ENCODE measurements at regions not wholly inside any gene's neighbourhood (a gene's known extent, or its start where the extent isn't known, plus 50 kb on each side); places are given as distances from the start of the nearest gene placed in this dataset.

- H3K4me3 ChIP-seq: no peak overlapping the region
- DNase-seq (no peak), ATAC-seq (no peak)
- H3K27me3 ChIP-seq: no peaks in the 10 kb centered on the region
- no peak for TF ChIP-seq POLR2A (IDR thresholded peaks at IDR 0.05)
- TF ChIP-seq, protein P1, sequence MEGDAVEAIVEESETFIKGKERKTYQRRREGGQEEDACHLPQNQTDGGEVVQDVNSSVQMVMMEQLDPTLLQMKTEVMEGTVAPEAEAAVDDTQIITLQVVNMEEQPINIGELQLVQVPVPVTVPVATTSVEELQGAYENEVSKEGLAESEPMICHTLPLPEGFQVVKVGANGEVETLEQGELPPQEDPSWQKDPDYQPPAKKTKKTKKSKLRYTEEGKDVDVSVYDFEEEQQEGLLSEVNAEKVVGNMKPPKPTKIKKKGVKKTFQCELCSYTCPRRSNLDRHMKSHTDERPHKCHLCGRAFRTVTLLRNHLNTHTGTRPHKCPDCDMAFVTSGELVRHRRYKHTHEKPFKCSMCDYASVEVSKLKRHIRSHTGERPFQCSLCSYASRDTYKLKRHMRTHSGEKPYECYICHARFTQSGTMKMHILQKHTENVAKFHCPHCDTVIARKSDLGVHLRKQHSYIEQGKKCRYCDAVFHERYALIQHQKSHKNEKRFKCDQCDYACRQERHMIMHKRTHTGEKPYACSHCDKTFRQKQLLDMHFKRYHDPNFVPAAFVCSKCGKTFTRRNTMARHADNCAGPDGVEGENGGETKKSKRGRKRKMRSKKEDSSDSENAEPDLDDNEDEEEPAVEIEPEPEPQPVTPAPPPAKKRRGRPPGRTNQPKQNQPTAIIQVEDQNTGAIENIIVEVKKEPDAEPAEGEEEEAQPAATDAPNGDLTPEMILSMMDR (IDR thresholded peaks at IDR 0.05): no peak
- H3K36me3 ChIP-seq: no peaks in the 10 kb centered on the region
- H3K9me3 ChIP-seq: peaks cover 0 to 23% (median 10%) of the 10 kb centered on the region in 12 donors
- H3K27ac ChIP-seq: no peak overlapping the region
- H3K4me1 ChIP-seq: peaks cover 0 to 8% (median 0%) of the 10 kb centered on the region in 12 donors
- WGBS, 4 donors: 70 to 95% (median 93%) methylated on average over 3 of the region's 3 CpGs
- intact Hi-C loops (cut with DNase I): no loop called here
Observed at GRCh38 chr13:32887617-32888016, 128.6 kb upstream of the KL start.

DNA sequence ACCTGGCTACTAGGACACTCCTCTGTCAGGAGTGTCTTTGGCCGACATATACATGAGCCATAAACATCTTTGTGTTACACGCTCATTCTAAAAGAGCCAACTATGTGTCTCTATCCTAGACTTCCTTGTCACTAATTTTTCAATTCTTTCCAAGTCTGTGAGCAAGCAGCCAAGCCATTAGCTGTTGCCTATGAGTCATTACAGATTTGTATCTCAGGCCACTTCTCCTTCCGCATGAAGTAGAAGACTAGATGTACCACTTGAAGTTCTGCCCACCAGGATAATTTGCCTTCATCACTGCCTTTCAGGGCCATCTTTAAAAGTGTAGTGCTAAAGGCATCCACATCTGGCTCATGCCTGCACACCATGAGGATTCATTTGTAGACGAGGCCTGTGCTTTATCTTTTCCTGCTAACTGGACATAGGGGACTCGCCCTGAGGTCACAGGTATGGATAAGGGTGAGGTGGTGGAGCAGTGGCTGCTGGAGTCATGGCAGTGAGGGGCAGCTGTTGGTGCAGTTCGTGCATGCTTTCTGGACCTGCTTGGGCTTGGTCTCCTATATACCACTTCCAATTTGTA lies 126.1 kb upstream of the KL start:
- Histone ChIP-seq H3K4me3 (no peak overlapping the region), H3K36me3 (no peaks in the 10 kb centered on the region), H3K9me3 (peaks cover 0 to 23% (median 10%) of the 10 kb centered on the region in 12 donors), H3K27me3 (no peaks in the 10 kb centered on the region), H3K4me1 (peaks cover 0 to 4% (median 0%) of the 10 kb centered on the region in 12 donors), H3K27ac (no peak overlapping the region)
- ATAC-seq (no peak), DNase-seq (no peak)
- intact Hi-C loops (cut with DNase I): no loop called here
- WGBS, 4 donors: 93 to 99% (median 94%) methylated on average over 6 of the region's 6 CpGs
- TF ChIP-seq, protein P1 (IDR thresholded peaks at IDR 0.05): no peak
- TF ChIP-seq POLR2A (IDR thresholded peaks at IDR 0.05): no peak

- no peaks in the 10 kb centered on the region for H3K36me3 ChIP-seq
- DNase-seq: no peak
- intact Hi-C loops (cut with DNase I): no loop called here
- no peaks in the 10 kb centered on the region for H3K27me3 ChIP-seq
- peaks cover 0 to 8% (median under 1%) of the 10 kb centered on the region in 12 donors for H3K9me3 ChIP-seq
- peaks cover 0 to 4% (median 0%) of the 10 kb centered on the region in 12 donors for H3K4me1 ChIP-seq
- no peak for TF ChIP-seq POLR2A (IDR thresholded peaks at IDR 0.05)
- TF ChIP-seq, protein P1 (IDR thresholded peaks at IDR 0.05): no peak
- no peak overlapping the region for H3K4me3 ChIP-seq
- 88 to 94% (median 91%) methylated on average over 6 of the region's 6 CpGs for WGBS, 4 donors
- H3K27ac ChIP-seq: no peak overlapping the region
- no peak for ATAC-seq
Observed at GRCh38 chr13:32893176-32893575, 123.0 kb upstream of the KL start.

GRCh38 chr13:32894589-32895001 lies 121.6 kb upstream of the KL start:
- H3K4me1 ChIP-seq: peaks cover 0 to 4% (median 0%) of the 10 kb centered on the region in 12 donors
- H3K9me3 ChIP-seq: no peaks in the 10 kb centered on the region
- intact Hi-C loops (cut with DNase I): no loop called here
- no peak overlapping the region for H3K4me3 ChIP-seq
- TF ChIP-seq, protein P1 (IDR thresholded peaks at IDR 0.05): no peak
- no peak for TF ChIP-seq POLR2A (IDR thresholded peaks at IDR 0.05)
- no peak overlapping the region for H3K27ac ChIP-seq
- DNase-seq (no peak), ATAC-seq (no peak)
- WGBS, 4 donors: 81 to 89% (median 88%) methylated on average over 2 of the region's 2 CpGs
- H3K36me3 ChIP-seq: no peaks in the 10 kb centered on the region
- no peaks in the 10 kb centered on the region for H3K27me3 ChIP-seq

Measured in heart left ventricle (tissue), 16 donors.